ENCODE measurements at regions not wholly inside any gene's neighbourhood (a gene's known extent, or its start where the extent isn't known, plus 50 kb on each side); places are given as distances from the start of the nearest gene placed in this dataset.
"Not testable (repeated sequence)": the region's sequence is repeated elsewhere in the genome, so short reads cannot be mapped to it uniquely, and the experiment has no call there.

DNA sequence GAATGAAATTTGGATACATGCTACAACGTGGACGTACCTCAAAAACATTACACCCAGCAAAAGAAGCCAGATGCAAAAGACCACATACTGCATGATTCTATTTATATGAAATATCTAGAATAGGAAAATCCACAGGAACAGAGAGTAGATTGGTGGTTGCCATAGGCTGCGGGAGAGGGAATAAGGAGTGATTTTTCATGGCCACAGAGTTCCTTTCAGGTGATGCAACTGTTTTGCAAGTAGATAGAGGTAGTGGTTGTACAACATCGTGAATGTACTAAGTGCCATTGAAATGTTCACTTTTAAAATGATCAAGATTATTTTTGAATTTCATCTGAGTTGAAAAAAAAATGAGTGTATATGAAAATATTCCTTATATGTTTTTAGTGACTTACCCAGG, 115.3 kb upstream of the RUNX1 start:
- Histone ChIP-seq H3K27ac (replicated peaks) (no peak overlapping the region), H3K9me3 (replicated peaks) (peaks cover 6% of the 10 kb centered on the region), H3K36me3 (no peaks in the 10 kb centered on the region), H3K4me1 (no peaks in the 10 kb centered on the region), H3K27me3 (ENCODE audit: low read depth) (peaks cover 29% of the 10 kb centered on the region), H3K4me3 (no peak overlapping the region)
- no peak for DNase-seq
- intact Hi-C loops (cut with micrococcal nuclease), result no loop called here
- TF ChIP-seq, protein P1, sequence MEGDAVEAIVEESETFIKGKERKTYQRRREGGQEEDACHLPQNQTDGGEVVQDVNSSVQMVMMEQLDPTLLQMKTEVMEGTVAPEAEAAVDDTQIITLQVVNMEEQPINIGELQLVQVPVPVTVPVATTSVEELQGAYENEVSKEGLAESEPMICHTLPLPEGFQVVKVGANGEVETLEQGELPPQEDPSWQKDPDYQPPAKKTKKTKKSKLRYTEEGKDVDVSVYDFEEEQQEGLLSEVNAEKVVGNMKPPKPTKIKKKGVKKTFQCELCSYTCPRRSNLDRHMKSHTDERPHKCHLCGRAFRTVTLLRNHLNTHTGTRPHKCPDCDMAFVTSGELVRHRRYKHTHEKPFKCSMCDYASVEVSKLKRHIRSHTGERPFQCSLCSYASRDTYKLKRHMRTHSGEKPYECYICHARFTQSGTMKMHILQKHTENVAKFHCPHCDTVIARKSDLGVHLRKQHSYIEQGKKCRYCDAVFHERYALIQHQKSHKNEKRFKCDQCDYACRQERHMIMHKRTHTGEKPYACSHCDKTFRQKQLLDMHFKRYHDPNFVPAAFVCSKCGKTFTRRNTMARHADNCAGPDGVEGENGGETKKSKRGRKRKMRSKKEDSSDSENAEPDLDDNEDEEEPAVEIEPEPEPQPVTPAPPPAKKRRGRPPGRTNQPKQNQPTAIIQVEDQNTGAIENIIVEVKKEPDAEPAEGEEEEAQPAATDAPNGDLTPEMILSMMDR (IDR thresholded peaks at IDR 0.05; ENCODE audit: borderline replicate concordance), result no peak

GRCh38 chr21:35163411-35163810, 114.3 kb upstream of the RUNX1 start:
- TF ChIP-seq, protein P1 (IDR thresholded peaks at IDR 0.05; ENCODE audit: borderline replicate concordance), result no peak

DNA sequence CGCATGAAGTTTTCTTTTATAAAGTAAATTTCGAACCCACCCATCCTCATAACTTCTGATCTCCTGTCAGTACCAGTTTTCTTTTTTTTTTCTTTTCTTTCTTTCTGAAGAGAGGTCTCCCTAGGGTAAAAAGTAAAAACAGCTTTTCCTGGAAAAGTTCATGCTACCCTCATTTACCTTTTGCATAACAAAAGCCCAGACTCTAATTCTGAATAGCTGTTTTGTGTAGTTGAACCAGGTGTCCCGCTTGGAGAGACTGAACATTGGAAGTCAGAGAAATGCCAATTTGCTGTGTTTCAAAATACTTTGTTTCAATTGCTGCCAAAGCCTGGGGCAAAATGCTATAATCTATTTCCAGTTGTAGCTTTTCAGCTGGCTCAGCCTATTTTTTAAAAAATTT, 113.7 kb upstream of the RUNX1 start:
- Histone ChIP-seq H3K9me3 (replicated peaks) (peaks cover 10% of the 10 kb centered on the region), H3K27me3 (ENCODE audit: low read depth) (peaks cover 18% of the 10 kb centered on the region), H3K4me3 (no peak overlapping the region), H3K4me1 (no peaks in the 10 kb centered on the region), H3K36me3 (no peaks in the 10 kb centered on the region), H3K27ac (replicated peaks) (no peak overlapping the region)
- intact Hi-C loops (cut with micrococcal nuclease), result no loop called here
- no peak for DNase-seq
- TF ChIP-seq, protein P1 (IDR thresholded peaks at IDR 0.05; ENCODE audit: borderline replicate concordance), result no peak

More at GRCh38 chr21:35163411-35163810, 114.3 kb upstream of the RUNX1 start:
- no peak for DNase-seq
- Histone ChIP-seq H3K4me3 (no peak overlapping the region), H3K36me3 (no peaks in the 10 kb centered on the region), H3K4me1 (no peaks in the 10 kb centered on the region), H3K27me3 (ENCODE audit: low read depth) (peaks cover 22% of the 10 kb centered on the region), H3K27ac (replicated peaks) (no peak overlapping the region), H3K9me3 (replicated peaks) (peaks cover 6% of the 10 kb centered on the region)
- intact Hi-C loops (cut with micrococcal nuclease), result no loop called here

GRCh38 chr21:35159881-35160280, 110.8 kb upstream of the RUNX1 start:
- Histone ChIP-seq H3K36me3 (no peaks in the 10 kb centered on the region), H3K27ac (replicated peaks) (no peak overlapping the region), H3K9me3 (replicated peaks) (peaks cover 18% of the 10 kb centered on the region), H3K4me3 (no peak overlapping the region), H3K27me3 (ENCODE audit: low read depth) (no peaks in the 10 kb centered on the region), H3K4me1 (no peaks in the 10 kb centered on the region)
- TF ChIP-seq, protein P1 (IDR thresholded peaks at IDR 0.05; ENCODE audit: borderline replicate concordance), result no peak
- intact Hi-C loops (cut with micrococcal nuclease), result no loop called here
- DNase-seq, result no peak

GRCh38 chr21:35157374-35157773, 108.3 kb upstream of the RUNX1 start:
- H3K4me3 ChIP-seq; H3K36me3 ChIP-seq; H3K27me3 ChIP-seq (ENCODE audit: low read depth); DNase-seq; intact Hi-C loops (cut with micrococcal nuclease); H3K4me1 ChIP-seq; H3K27ac ChIP-seq (replicated peaks): not testable (repeated sequence)
- H3K9me3 ChIP-seq (replicated peaks), result peaks cover 15% of the 10 kb centered on the region

- Histone ChIP-seq H3K4me1 (no peaks in the 10 kb centered on the region), H3K27ac (replicated peaks) (no peak overlapping the region), H3K9me3 (replicated peaks) (peaks cover 15% of the 10 kb centered on the region), H3K27me3 (ENCODE audit: low read depth) (no peaks in the 10 kb centered on the region), H3K36me3 (no peaks in the 10 kb centered on the region), H3K4me3 (no peak overlapping the region)
- intact Hi-C loops (cut with micrococcal nuclease), result no loop called here
- TF ChIP-seq, protein P1 (IDR thresholded peaks at IDR 0.05; ENCODE audit: borderline replicate concordance), result no peak
- DNase-seq, result no peak
Measured at GRCh38 chr21:35156293-35157278, 107.5 kb upstream of the RUNX1 start.

Measured in left ventricle myocardium inferior (tissue), 1 donor.